ENCODE measurements at regions not wholly inside any gene's neighbourhood (a gene's known extent, or its start where the extent isn't known, plus 50 kb on each side); places are given as distances from the start of the nearest gene placed in this dataset.

DNA sequence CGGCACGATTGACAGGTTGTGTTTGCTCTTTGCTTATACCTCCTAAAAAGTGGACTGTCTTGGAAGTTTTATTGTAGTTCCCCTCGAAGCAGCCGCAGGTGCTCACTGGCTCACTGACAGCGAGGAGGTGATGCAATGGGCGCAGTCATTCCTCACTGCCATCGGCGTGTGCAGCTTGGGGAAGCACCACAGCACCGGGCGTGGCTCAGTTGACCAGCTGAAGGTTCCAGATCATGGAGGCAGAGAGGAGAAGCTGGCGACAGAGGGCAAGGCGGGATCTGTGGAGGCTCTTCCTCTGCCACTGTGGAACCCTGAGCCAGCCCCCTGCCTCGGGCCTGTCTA lies 72.1 kb upstream of the TNRC6C start (continued):
- TF ChIP-seq, protein P1, sequence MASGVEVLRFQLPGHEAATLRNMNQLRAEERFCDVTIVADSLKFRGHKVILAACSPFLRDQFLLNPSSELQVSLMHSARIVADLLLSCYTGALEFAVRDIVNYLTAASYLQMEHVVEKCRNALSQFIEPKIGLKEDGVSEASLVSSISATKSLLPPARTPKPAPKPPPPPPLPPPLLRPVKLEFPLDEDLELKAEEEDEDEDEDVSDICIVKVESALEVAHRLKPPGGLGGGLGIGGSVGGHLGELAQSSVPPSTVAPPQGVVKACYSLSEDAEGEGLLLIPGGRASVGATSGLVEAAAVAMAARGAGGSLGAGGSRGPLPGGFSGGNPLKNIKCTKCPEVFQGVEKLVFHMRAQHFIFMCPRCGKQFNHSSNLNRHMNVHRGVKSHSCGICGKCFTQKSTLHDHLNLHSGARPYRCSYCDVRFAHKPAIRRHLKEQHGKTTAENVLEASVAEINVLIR (CRISPR knock-in tag; IDR thresholded peaks at IDR 0.05) = no peak
- no peak for TF ChIP-seq CBFA2T3 (IDR thresholded peaks at IDR 0.05)
- no peak for TF ChIP-seq SMARCE1 (IDR thresholded peaks at IDR 0.05)
- TF ChIP-seq SNIP1 (IDR thresholded peaks at IDR 0.05; ENCODE audit: low read depth) = no peak
- TF ChIP-seq TSC22D4 (tag; IDR thresholded peaks at IDR 0.05) = no peak
- no peak for TF ChIP-seq ZNF699 (CRISPR knock-in tag; IDR thresholded peaks at IDR 0.05; ENCODE audit: insufficient replicate concordance)
- TF ChIP-seq NR3C1 (CRISPR knock-in tag; IDR thresholded peaks at IDR 0.05) = no peak
- no peak for TF ChIP-seq STAT5B (CRISPR knock-in tag; IDR thresholded peaks at IDR 0.05)
- no peak for TF ChIP-seq ZNF717 (CRISPR knock-in tag; IDR thresholded peaks at IDR 0.05)
- no peak for TF ChIP-seq ZNF282 (CRISPR knock-in tag; IDR thresholded peaks at IDR 0.05)
- TF ChIP-seq, protein P2, sequence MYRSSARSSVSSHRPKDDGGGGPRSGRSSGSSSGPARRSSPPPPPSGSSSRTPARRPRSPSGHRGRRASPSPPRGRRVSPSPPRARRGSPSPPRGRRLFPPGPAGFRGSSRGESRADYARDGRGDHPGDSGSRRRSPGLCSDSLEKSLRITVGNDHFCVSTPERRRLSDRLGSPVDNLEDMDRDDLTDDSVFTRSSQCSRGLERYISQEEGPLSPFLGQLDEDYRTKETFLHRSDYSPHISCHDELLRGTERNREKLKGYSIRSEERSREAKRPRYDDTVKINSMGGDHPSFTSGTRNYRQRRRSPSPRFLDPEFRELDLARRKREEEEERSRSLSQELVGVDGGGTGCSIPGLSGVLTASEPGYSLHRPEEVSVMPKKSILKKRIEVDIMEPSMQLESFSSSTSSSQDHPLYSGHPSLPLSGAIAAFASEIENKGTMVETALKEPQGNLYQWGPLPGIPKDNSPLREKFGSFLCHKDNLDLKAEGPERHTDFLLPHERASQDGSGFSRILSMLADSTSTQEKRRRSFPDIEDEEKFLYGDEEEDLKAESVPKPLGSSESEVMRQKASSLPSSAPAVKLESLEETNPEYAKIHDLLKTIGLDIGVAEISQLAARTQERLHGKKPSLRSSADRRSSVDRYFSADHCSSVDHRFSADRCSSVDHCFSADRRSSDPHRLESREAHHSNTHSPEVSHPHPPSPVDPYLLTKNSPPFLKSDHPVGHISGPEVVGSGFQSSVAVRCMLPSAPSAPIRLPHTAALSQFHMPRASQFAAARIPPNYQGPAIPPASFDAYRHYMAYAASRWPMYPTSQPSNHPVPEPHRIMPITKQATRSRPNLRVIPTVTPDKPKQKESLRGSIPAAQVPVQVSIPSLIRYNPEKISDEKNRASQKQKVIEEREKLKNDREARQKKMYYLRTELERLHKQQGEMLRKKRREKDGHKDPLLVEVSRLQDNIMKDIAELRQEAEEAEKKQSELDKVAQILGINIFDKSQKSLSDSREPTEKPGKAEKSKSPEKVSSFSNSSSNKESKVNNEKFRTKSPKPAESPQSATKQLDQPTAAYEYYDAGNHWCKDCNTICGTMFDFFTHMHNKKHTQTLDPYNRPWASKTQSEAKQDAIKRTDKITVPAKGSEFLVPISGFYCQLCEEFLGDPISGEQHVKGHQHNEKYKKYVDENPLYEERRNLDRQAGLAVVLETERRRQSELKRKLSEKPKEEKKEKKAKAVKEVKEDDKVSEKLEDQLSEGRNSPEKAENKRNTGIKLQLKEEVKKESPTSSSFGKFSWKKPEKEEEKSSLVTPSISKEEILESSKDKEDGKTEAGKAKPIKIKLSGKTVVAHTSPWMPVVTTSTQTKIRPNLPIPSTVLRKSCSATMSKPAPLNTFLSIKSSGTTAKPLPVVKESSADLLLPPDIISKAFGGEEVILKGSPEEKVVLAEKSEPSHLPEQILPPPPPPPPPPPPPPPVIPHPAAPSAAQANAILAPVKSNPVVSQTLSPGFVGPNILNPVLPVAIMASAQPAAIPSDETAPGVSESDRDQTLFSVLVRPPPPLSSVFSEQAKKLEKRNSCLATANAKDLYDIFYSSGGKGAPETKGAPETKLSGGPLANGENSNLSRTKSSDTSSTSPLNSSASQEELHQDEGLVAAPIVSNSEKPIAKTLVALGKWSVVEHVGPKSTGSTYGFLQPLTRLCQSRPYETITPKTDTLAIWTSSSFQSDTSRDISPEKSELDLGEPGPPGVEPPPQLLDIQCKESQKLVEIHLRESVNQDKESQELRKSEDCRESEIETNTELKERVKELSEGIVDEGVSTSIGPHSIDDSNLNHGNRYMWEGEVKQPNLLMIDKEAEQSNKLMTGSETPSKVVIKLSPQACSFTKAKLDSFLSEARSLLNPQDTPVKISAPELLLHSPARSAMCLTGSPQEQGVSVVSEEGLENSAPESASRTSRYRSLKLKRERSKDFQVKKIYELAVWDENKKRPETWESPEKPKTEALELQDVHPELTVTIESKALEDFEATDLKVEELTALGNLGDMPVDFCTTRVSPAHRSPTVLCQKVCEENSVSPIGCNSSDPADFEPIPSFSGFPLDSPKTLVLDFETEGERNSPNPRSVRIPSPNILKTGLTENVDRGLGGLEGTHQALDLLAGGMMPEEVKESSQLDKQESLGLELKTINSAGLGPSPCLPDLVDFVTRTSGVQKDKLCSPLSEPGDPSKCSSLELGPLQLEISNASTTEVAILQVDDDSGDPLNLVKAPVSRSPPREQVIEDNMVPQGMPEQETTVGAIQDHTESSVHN (IDR thresholded peaks at IDR 0.05; ENCODE audit: borderline replicate concordance in 1 of 2, low read depth in 1 of 2) = peak in 1 of 2 experiments; percentile 64; a peak in 2 of 4 replicates
- no peak for TF ChIP-seq U2AF1 (optimal IDR thresholded peaks at IDR 0.05; ENCODE audit: low read depth, low read length)
- TF ChIP-seq, protein P3, sequence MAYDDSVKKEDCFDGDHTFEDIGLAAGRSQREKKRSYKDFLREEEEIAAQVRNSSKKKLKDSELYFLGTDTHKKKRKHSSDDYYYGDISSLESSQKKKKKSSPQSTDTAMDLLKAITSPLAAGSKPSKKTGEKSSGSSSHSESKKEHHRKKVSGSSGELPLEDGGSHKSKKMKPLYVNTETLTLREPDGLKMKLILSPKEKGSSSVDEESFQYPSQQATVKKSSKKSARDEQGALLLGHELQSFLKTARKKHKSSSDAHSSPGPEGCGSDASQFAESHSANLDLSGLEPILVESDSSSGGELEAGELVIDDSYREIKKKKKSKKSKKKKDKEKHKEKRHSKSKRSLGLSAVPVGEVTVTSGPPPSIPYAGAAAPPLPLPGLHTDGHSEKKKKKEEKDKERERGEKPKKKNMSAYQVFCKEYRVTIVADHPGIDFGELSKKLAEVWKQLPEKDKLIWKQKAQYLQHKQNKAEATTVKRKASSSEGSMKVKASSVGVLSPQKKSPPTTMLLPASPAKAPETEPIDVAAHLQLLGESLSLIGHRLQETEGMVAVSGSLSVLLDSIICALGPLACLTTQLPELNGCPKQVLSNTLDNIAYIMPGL (CRISPR knock-in tag; IDR thresholded peaks at IDR 0.05) = no peak
- TF ChIP-seq ZNF316 (IDR thresholded peaks at IDR 0.05) = no peak
- TF ChIP-seq, protein P4, sequence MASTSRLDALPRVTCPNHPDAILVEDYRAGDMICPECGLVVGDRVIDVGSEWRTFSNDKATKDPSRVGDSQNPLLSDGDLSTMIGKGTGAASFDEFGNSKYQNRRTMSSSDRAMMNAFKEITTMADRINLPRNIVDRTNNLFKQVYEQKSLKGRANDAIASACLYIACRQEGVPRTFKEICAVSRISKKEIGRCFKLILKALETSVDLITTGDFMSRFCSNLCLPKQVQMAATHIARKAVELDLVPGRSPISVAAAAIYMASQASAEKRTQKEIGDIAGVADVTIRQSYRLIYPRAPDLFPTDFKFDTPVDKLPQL (IDR thresholded peaks at IDR 0.05; ENCODE audit: extremely low read depth, insufficient read length) = no peak
- no peak for TF ChIP-seq HNRNPLL (IDR thresholded peaks at IDR 0.05; ENCODE audit: low read depth, low read length, poor library complexity, severe bottlenecking)
- TF ChIP-seq, protein P5, sequence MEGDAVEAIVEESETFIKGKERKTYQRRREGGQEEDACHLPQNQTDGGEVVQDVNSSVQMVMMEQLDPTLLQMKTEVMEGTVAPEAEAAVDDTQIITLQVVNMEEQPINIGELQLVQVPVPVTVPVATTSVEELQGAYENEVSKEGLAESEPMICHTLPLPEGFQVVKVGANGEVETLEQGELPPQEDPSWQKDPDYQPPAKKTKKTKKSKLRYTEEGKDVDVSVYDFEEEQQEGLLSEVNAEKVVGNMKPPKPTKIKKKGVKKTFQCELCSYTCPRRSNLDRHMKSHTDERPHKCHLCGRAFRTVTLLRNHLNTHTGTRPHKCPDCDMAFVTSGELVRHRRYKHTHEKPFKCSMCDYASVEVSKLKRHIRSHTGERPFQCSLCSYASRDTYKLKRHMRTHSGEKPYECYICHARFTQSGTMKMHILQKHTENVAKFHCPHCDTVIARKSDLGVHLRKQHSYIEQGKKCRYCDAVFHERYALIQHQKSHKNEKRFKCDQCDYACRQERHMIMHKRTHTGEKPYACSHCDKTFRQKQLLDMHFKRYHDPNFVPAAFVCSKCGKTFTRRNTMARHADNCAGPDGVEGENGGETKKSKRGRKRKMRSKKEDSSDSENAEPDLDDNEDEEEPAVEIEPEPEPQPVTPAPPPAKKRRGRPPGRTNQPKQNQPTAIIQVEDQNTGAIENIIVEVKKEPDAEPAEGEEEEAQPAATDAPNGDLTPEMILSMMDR (IDR thresholded peaks at IDR 0.05 in 2 of 3, conservative IDR thresholded peaks at IDR 0.05 in 1 of 3; ENCODE audit: insufficient read depth in 2 of 3, low read depth in 1 of 3, low read length in 3 of 3) = no peak
